Neural cell (in vitro differentiated cells): ENCODE measurements at regions not wholly inside any gene's neighbourhood (a gene's known extent, or its start where the extent isn't known, plus 50 kb on each side); places are given as distances from the start of the nearest gene placed in this dataset.

Source experiments
- H2AFZ ChIP-seq: fragments of 200-600, 300-800 bp; sonication (generic), shearing (Covaris generic); 2 replicates; pipeline ENCODE4 v1.6.0; 2014; ENCODE audit warnings: low read depth, mild to moderate bottlenecking, antibody characterized with exemption, low read length, moderate library complexity
- H3F3A ChIP-seq: fragments of 200-600 bp; shearing (Covaris generic); 2 replicates; pipeline ENCODE4 v1.6.1; 2016; ENCODE audit warnings: mild to moderate bottlenecking, moderate library complexity, mixed read lengths, antibody characterized with exemption, low read length; ENCODE audit not compliant: insufficient read depth, poor library complexity, severe bottlenecking
- H3K27ac ChIP-seq: fragments of 200-600, 300-800 bp; sonication (generic), shearing (Covaris generic); 2 replicates; pipeline ENCODE4 v1.5.1; 2014; ENCODE audit warnings: mild to moderate bottlenecking, low read length, moderate library complexity
- H3K27me3 ChIP-seq: fragments of 300-800, 200-600 bp; sonication (generic), shearing (Covaris generic); 2 replicates; pipeline ENCODE4 v1.6.0; 2014; ENCODE audit warnings: mild to moderate bottlenecking, low read depth, low read length, moderate library complexity; ENCODE audit not compliant: insufficient read depth
- H3K36me3 ChIP-seq: fragments of 300-800, 200-600 bp; sonication (generic), shearing (Covaris generic); 2 replicates; pipeline ENCODE4 v1.5.1; 2014; ENCODE audit warnings: mild to moderate bottlenecking, antibody characterized with exemption, low read length, moderate library complexity; ENCODE audit not compliant: insufficient read depth
- H3K4me2 ChIP-seq: fragments of 300-800, 200-600 bp; sonication (generic), shearing (Covaris generic); 2 replicates; pipeline ENCODE4 v1.6.0; 2014; ENCODE audit warnings: mild to moderate bottlenecking, low read length
- H3K4me3 ChIP-seq: fragments of 300-800, 200-600 bp; sonication (generic), shearing (Covaris generic); 2 replicates; pipeline ENCODE4 v1.5.1; 2014; ENCODE audit warnings: mild to moderate bottlenecking, low read length, moderate library complexity
- H3K79me2 ChIP-seq: fragments of 200-600 bp; shearing (Covaris generic); replicated peaks from 2 replicates; pipeline ENCODE4 v1.6.0; 2014; ENCODE audit warnings: mild to moderate bottlenecking, low read length, moderate library complexity; ENCODE audit not compliant: insufficient read depth
- H3K9ac ChIP-seq: fragments of 300-800, 200-600 bp; sonication (generic), shearing (Covaris generic); 2 replicates; pipeline ENCODE4 v1.6.1; 2016; ENCODE audit warnings: mild to moderate bottlenecking, low read length, mixed read lengths
- H3K9me2 ChIP-seq: fragments of 200-600 bp; shearing (Covaris generic); 2 replicates; pipeline ENCODE4 v1.6.1; 2016; ENCODE audit warnings: mild to moderate bottlenecking, low read length, mixed read lengths; ENCODE audit not compliant: insufficient read depth
- H3K9me3 ChIP-seq: fragments of 200-600, 300-800 bp; sonication (generic), shearing (Covaris generic); 2 replicates; pipeline ENCODE4 v1.6.1; 2016; ENCODE audit warnings: mild to moderate bottlenecking, mixed run types, low read length, moderate library complexity, mixed read lengths
- H4K20me1 ChIP-seq: fragments of 200-600 bp; shearing (Covaris generic); 2 replicates; pipeline ENCODE4 v1.6.1; 2016; ENCODE audit warnings: mild to moderate bottlenecking, mixed run types; ENCODE audit not compliant: insufficient read depth
- EP300 ChIP-seq: fragments of 450-650 bp; conservative IDR thresholded peaks from 2 replicates; pipeline ENCODE4 v1.6.1; 2014; ENCODE audit warnings: antibody characterized with exemption, mild to moderate bottlenecking, moderate library complexity; ENCODE audit not compliant: poor library complexity, severe bottlenecking
- EZH2 ChIP-seq: fragments of 200-600, 300-800 bp; shearing (Covaris generic), sonication (generic); IDR thresholded peaks from 2 replicates; pipeline ENCODE4 v1.6.1; 2014; ENCODE audit warnings: antibody characterized with exemption, low read length, borderline replicate concordance, mild to moderate bottlenecking; ENCODE audit not compliant: insufficient read depth, poor library complexity, severe bottlenecking
- MXI1 ChIP-seq: fragments of 450-650 bp; conservative IDR thresholded peaks from 2 replicates; pipeline ENCODE4 v1.6.1; 2014; ENCODE audit warnings: antibody characterized with exemption, mild to moderate bottlenecking; ENCODE audit not compliant: poor library complexity, severe bottlenecking
- POLR2AphosphoS5 ChIP-seq: IDR thresholded peaks from 2 replicates; pipeline ENCODE4 v1.6.1; 2012
- RAD21 ChIP-seq: fragments of 450-650 bp; conservative IDR thresholded peaks from 2 replicates; pipeline ENCODE4 v1.6.1; 2014; ENCODE audit warnings: antibody characterized with exemption, mild to moderate bottlenecking, moderate library complexity
- REST ChIP-seq: IDR thresholded peaks from 2 replicates; pipeline ENCODE4 v1.6.1; 2012; ENCODE audit warnings: borderline replicate concordance
- SMC3 ChIP-seq: fragments of 450-650 bp; conservative IDR thresholded peaks from 2 replicates; pipeline ENCODE4 v1.6.1; 2014; ENCODE audit warnings: antibody characterized with exemption, mild to moderate bottlenecking, moderate library complexity; ENCODE audit not compliant: poor library complexity
- TAF1 ChIP-seq: IDR thresholded peaks from 2 replicates; pipeline ENCODE4 v1.6.1; 2012; ENCODE audit warnings: low read depth
- TF ChIP-seq, protein P1 (sequence below): fragments of 450-650 bp; IDR thresholded peaks from 2 replicates; pipeline ENCODE4 v1.5.1; 2014; ENCODE audit warnings: antibody characterized with exemption, mild to moderate bottlenecking, moderate library complexity; ENCODE audit not compliant: poor library complexity, severe bottlenecking

GRCh38 chr16:9364721-9365369 is 273.4 kb downstream of the HAPSTR1 start:
- H3K4me3 ChIP-seq = no peak overlapping the region
- H3K9ac ChIP-seq = no peak overlapping the region
- no peak overlapping the region for H3K27ac ChIP-seq
- H3K9me3 ChIP-seq = no peaks in the 10 kb centered on the region
- H3K27me3 ChIP-seq = no peaks in the 10 kb centered on the region
- H3K4me2 ChIP-seq = no peak overlapping the region
- no peak overlapping the region for H2AFZ ChIP-seq
- no peak for TF ChIP-seq TAF1
- no peaks in the 10 kb centered on the region for H4K20me1 ChIP-seq
- no peaks in the 10 kb centered on the region for H3K36me3 ChIP-seq
- no peaks in the 10 kb centered on the region for H3K79me2 ChIP-seq
- no peaks in the 10 kb centered on the region for H3F3A ChIP-seq
- no peaks in the 10 kb centered on the region for H3K9me2 ChIP-seq

DNA sequence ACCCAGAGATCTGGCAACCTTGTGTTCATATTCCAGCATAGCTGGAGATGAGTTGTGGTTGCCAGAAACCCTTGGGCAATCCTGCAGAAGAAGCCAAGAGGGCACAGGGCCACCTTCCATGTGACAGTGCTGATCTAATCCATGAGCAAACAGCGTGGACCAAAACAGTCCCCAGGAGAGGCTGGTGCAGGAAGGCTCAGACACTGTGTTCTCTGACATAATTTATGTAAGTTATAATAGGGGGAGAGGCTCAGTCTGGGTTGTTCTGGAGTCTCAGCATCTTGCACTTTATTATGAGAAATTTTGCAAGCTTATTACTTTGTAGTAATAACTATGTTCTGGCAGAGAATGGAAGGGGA is 273.9 kb downstream of the HAPSTR1 start:
- Histone ChIP-seq H3F3A (no peaks in the 10 kb centered on the region), H3K36me3 (no peaks in the 10 kb centered on the region), H3K27ac (no peak overlapping the region), H3K27me3 (no peaks in the 10 kb centered on the region), H3K9ac (no peak overlapping the region), H3K4me3 (no peak overlapping the region), H3K4me2 (no peak overlapping the region), H3K9me3 (no peaks in the 10 kb centered on the region), H4K20me1 (no peaks in the 10 kb centered on the region), H3K9me2 (no peaks in the 10 kb centered on the region), H3K79me2 (no peaks in the 10 kb centered on the region), H2AFZ (no peak overlapping the region)
- TF ChIP-seq EP300 = no peak
- no peak for TF ChIP-seq POLR2AphosphoS5
- TF ChIP-seq MXI1 = no peak

DNA sequence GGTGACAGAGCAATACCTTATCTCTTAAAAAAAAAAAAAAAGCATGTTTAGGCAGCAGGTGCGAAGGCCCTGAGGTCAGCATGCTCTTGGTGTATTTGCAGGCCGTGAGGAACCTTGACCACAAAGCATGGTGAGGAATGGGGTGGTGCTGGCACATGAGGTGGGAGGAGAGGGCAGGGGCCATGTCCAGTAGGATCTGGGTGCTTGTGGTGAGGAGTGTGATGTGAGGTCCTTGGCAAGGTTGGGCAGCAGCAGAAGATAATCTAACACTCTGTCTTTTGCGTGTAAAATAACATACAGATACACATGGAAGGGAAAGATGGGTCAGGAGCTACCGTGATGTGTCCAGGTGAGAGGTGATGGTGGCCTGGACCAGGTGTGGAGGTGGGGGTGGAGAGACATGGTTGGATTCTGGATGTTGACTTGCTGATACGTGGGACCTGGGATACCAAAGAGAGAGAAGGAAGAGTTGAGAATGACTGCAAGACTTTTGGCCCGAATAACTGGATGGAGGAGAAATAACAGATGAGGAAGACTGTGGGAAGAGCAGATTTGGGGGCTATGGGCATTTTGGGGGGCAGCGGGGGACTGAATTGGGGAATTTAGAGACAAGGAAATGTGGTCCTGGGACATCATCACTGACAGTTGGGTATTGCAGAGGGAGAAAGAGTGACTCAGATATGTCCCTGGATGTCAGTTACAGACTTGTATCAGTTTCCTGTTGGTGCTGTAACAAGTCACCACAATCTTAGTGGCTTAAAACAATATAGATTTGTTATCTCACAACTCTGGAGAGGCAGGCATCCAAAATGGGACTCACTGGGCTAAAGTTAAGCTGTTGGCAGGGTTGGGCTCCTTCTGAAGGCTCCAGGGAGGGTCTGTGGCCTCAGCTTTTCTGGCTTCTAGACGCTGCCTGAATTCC is 274.9 kb downstream of the HAPSTR1 start:
- Histone ChIP-seq H3K4me3 (no peak overlapping the region), H3K27me3 (no peaks in the 10 kb centered on the region), H3K9ac (no peak overlapping the region), H2AFZ (no peak overlapping the region), H3K9me3 (no peaks in the 10 kb centered on the region), H3K9me2 (no peaks in the 10 kb centered on the region), H3K36me3 (no peaks in the 10 kb centered on the region), H3K4me2 (no peak overlapping the region), H3K79me2 (no peaks in the 10 kb centered on the region), H3K27ac (no peak overlapping the region), H3F3A (no peaks in the 10 kb centered on the region), H4K20me1 (no peaks in the 10 kb centered on the region)
- TF ChIP-seq RAD21 = no peak
- TF ChIP-seq POLR2AphosphoS5 = no peak
- no peak for TF ChIP-seq EZH2
- TF ChIP-seq REST = no peak
- no peak for TF ChIP-seq MXI1
- TF ChIP-seq, protein P1, sequence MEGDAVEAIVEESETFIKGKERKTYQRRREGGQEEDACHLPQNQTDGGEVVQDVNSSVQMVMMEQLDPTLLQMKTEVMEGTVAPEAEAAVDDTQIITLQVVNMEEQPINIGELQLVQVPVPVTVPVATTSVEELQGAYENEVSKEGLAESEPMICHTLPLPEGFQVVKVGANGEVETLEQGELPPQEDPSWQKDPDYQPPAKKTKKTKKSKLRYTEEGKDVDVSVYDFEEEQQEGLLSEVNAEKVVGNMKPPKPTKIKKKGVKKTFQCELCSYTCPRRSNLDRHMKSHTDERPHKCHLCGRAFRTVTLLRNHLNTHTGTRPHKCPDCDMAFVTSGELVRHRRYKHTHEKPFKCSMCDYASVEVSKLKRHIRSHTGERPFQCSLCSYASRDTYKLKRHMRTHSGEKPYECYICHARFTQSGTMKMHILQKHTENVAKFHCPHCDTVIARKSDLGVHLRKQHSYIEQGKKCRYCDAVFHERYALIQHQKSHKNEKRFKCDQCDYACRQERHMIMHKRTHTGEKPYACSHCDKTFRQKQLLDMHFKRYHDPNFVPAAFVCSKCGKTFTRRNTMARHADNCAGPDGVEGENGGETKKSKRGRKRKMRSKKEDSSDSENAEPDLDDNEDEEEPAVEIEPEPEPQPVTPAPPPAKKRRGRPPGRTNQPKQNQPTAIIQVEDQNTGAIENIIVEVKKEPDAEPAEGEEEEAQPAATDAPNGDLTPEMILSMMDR = no peak
- TF ChIP-seq EP300 = no peak
- TF ChIP-seq SMC3 = no peak
- TF ChIP-seq TAF1 = no peak
